Mesenchymal stem cell (in vitro differentiated cells and primary cell): ENCODE measurements at regions not wholly inside any gene's neighbourhood (a gene's known extent, or its start where the extent isn't known, plus 50 kb on each side); places are given as distances from the start of the nearest gene placed in this dataset.

ENCODE experiments used
- DNase-seq: peaks from one replicate; pipeline ENCODE4 v3.0.0-alpha.2; 2013
- H2AFZ ChIP-seq: one replicate; pipeline ENCODE4 v1.6.1; 2013; ENCODE audit warnings: low read depth, mild to moderate bottlenecking, control low read depth, inconsistent platforms, low read length, moderate library complexity
- H2AK5ac ChIP-seq: 2 replicates; pipeline ENCODE4 v1.6.1; 2013; ENCODE audit warnings: low read length, moderate library complexity, mild to moderate bottlenecking, inconsistent platforms; ENCODE audit not compliant: severe bottlenecking
- H2BK120ac ChIP-seq: one replicate; pipeline ENCODE4 v1.6.1; 2013; ENCODE audit warnings: low read depth, mild to moderate bottlenecking, inconsistent platforms, low read length, moderate library complexity
- H2BK12ac ChIP-seq, 2 experiments: one replicate each; pipeline ENCODE4 v1.6.1; 2013; ENCODE audit warnings: inconsistent platforms in 2 of 2, low read length in 2 of 2, mild to moderate bottlenecking in 2 of 2, moderate library complexity in 2 of 2, control low read depth in 1 of 2
- H2BK15ac ChIP-seq: one replicate; pipeline ENCODE4 v1.6.1; 2013; ENCODE audit warnings: mild to moderate bottlenecking, low read depth, inconsistent platforms; ENCODE audit not compliant: poor library complexity, severe bottlenecking
- H2BK5ac ChIP-seq: 2 replicates; pipeline ENCODE4 v1.6.1; 2013; ENCODE audit warnings: low read depth, mild to moderate bottlenecking, low read length, control low read depth, inconsistent platforms; ENCODE audit not compliant: poor library complexity, severe bottlenecking
- H3K14ac ChIP-seq, 2 experiments: one replicate each; pipeline ENCODE4 v1.6.1; 2013; ENCODE audit warnings: inconsistent platforms in 2 of 2, low read length in 2 of 2, control low read depth in 1 of 2, mild to moderate bottlenecking in 1 of 2, moderate library complexity in 1 of 2
- H3K18ac ChIP-seq, 2 experiments: one replicate each; pipeline ENCODE4 v1.6.1; 2013; ENCODE audit warnings: inconsistent platforms in 2 of 2, low read length in 2 of 2, control low read depth in 1 of 2, low read depth in 1 of 2, mild to moderate bottlenecking in 1 of 2
- H3K23ac ChIP-seq, 2 experiments: one replicate each; pipeline ENCODE4 v1.6.1; 2013; ENCODE audit warnings: inconsistent platforms in 2 of 2, low read length in 2 of 2, mild to moderate bottlenecking in 2 of 2, moderate library complexity in 2 of 2, control low read depth in 1 of 2
- H3K27ac ChIP-seq: 2 replicates; pipeline ENCODE4 v1.5.1; 2013; ENCODE audit warnings: mild to moderate bottlenecking, moderate library complexity, low read length, control low read depth, inconsistent platforms; ENCODE audit not compliant: poor library complexity, severe bottlenecking
- H3K27me3 ChIP-seq, 2 experiments: 2 replicates each; pipeline versions ENCODE4 v1.6.1 to v1.7.0; 2013; ENCODE audit warnings: low read length in 2 of 2, mild to moderate bottlenecking in 2 of 2, moderate library complexity in 2 of 2, control low read depth in 1 of 2, inconsistent platforms in 1 of 2; ENCODE audit not compliant: control insufficient read depth in 1 of 2, insufficient read depth in 1 of 2
- H3K36me3 ChIP-seq, 2 experiments: 2 replicates each; pipeline versions ENCODE4 v1.6.1 to v1.7.0; 2013; ENCODE audit warnings: low read length in 2 of 2, control low read depth in 1 of 2, inconsistent platforms in 1 of 2, low read depth in 1 of 2, mild to moderate bottlenecking in 1 of 2; ENCODE audit not compliant: insufficient read depth in 2 of 2, control insufficient read depth in 1 of 2
- H3K4ac ChIP-seq, 2 experiments: one replicate each; pipeline ENCODE4 v1.6.1; 2013; ENCODE audit warnings: inconsistent platforms in 2 of 2, low read length in 2 of 2, mild to moderate bottlenecking in 2 of 2, moderate library complexity in 2 of 2, control low read depth in 1 of 2, low read depth in 1 of 2
- H3K4me1 ChIP-seq: 2 replicates; pipeline ENCODE4 v1.6.1; 2013; ENCODE audit warnings: low read depth, low read length, control low read depth; ENCODE audit not compliant: control insufficient read depth, insufficient read depth
- H3K4me2 ChIP-seq: 2 replicates; pipeline ENCODE4 v1.6.1; 2013; ENCODE audit warnings: low read length, mild to moderate bottlenecking, inconsistent platforms; ENCODE audit not compliant: poor library complexity, severe bottlenecking
- H3K4me3 ChIP-seq, 2 experiments: 2 replicates each; pipeline versions ENCODE4 v1.5.1 to v1.7.0; 2013; ENCODE audit warnings: low read length in 2 of 2, mild to moderate bottlenecking in 2 of 2, control low read depth in 1 of 2, low read depth in 1 of 2; ENCODE audit not compliant: insufficient read depth in 1 of 2
- H3K79me1 ChIP-seq: replicated peaks from 2 replicates; pipeline ENCODE4 v1.6.1; 2013; ENCODE audit warnings: mild to moderate bottlenecking, control low read depth, low read length, inconsistent platforms; ENCODE audit not compliant: poor library complexity, severe bottlenecking
- H3K9ac ChIP-seq: 2 replicates; pipeline ENCODE4 v1.7.0; 2013; ENCODE audit warnings: mild to moderate bottlenecking, low read length, moderate library complexity
- H3K9me3 ChIP-seq: 2 replicates; pipeline ENCODE4 v1.7.0; 2013; ENCODE audit warnings: mild to moderate bottlenecking, low read length; ENCODE audit not compliant: control insufficient read depth
- H4K8ac ChIP-seq: one replicate; pipeline ENCODE4 v1.6.1; 2013; ENCODE audit warnings: inconsistent platforms, mild to moderate bottlenecking, low read length, moderate library complexity
- H4K91ac ChIP-seq: one replicate; pipeline ENCODE4 v1.6.1; 2013; ENCODE audit warnings: mild to moderate bottlenecking, low read length, inconsistent platforms
- WGBS: methylation state at CpG from one replicate; pipeline ENCODE4 v1.1.7; 2013; ENCODE audit warnings: mixed read lengths; 5-methylcytosine and 5-hydroxymethylcytosine counted together

DNA sequence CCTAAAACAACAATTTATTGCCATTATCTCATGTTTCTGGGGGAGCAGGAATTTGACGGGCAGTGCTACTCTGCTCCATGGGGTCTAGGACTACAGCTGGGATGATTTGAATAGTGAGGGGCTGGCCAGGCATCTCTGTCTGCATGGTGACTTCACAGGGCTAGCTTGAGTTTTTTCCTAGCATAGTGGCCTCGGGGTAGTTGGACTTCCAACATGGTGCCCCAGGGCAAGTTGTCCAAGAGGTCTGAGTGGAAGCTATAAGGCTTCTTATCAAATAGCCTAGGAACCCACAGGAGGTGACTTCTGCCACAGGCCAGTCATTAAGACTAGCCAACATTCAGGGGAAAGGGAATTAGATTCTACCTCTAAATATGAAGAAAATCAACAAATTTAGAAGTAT lies 92.0 kb upstream of the WLS start:
- Histone ChIP-seq H2BK15ac (no peak overlapping the region), H2BK120ac (no peak overlapping the region), H2AFZ (no peak overlapping the region), H4K91ac (no peak overlapping the region), H2BK12ac (peak overlapping the region; percentile 77 to 90), H3K14ac (no peak overlapping the region), H3K9me3 (no peaks in the 10 kb centered on the region), H3K27ac (no peak overlapping the region), H4K8ac (no peak overlapping the region), H3K79me1 (no peaks in the 10 kb centered on the region), H3K4me1 (peaks cover 10% of the 10 kb centered on the region), H3K23ac (peak overlapping the region in 1 of 2 experiments; percentile 83), H3K4me3 (no peak overlapping the region), H3K9ac (no peak overlapping the region), H3K36me3 (no peaks in the 10 kb centered on the region), H2AK5ac (peak overlapping the region; percentile 53), H3K18ac (peak overlapping the region; percentile 17 to 81), H2BK5ac (no peak overlapping the region), H3K27me3 (no peaks in the 10 kb centered on the region), H3K4ac (peak overlapping the region; percentile 15 to 71), H3K4me2 (no peak overlapping the region)
- WGBS = 95% methylated on average over 2 of the region's 2 CpGs
- DNase-seq = no peak

DNA sequence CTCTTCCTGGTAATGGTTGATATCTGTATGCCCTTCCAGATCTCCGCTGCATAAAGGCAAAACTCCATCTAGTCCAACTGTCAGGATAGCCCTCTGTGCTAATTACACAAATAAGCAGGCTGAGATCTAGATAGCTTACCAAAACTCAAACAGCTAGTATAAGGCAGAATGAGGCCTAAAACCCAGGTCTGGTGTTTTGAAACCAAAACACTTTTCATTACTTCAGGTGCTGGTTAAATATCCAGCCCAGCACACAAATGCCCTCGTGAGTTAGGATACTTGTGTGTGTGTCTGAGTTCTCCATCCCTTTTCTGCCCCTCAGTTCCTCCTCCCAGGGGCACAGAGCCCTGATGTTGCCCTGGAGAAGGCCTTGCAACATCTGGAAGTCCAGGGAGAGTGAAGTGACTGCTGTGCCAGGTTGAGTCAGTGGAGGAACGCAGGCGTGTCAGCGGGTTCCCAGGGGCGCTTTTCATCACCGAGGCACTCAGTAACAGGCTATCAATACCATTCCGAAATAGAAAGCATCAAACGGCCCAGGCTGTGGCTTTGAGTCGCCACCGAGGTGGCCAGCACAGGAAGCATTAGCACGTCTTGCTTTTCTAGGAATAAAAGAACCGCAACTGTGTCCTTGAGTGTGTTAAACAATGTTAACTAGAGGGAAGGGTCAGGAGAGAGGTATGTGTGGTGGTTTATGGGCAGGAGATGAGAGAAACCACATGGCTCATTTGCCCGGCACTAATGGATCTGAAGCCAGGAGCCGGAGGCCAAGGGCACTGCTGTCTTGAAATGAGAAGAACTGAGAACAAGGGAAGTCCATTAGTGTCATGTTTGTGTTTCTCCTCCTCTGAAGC lies 90.7 kb upstream of the WLS start:
- Histone ChIP-seq H3K23ac (no peak overlapping the region), H2BK15ac (no peak overlapping the region), H2BK120ac (peak overlapping the region; percentile 44), H3K27ac (peak overlapping the region; percentile 51), H3K4me3 (peak overlapping the region in 1 of 2 experiments; percentile 52), H3K4me2 (no peak overlapping the region), H3K9ac (peak overlapping the region; percentile 51), H3K9me3 (no peaks in the 10 kb centered on the region), H3K27me3 (no peaks in the 10 kb centered on the region), H2AK5ac (no peak overlapping the region), H2BK5ac (no peak overlapping the region), H2BK12ac (peak overlapping the region; percentile 20 to 89), H4K91ac (peak overlapping the region; percentile 5), H3K14ac (no peak overlapping the region), H3K36me3 (no peaks in the 10 kb centered on the region), H3K79me1 (no peaks in the 10 kb centered on the region), H2AFZ (no peak overlapping the region), H3K18ac (peak overlapping the region; percentile 71 to 87), H4K8ac (peak overlapping the region; percentile 20), H3K4ac (peak overlapping the region in 1 of 2 experiments; percentile 24), H3K4me1 (peaks cover 10% of the 10 kb centered on the region)
- WGBS = 40% methylated on average over 15 of the region's 15 CpGs
- peak; percentile 84 for DNase-seq

GRCh38 chr1:68322096-68322495 lies 89.8 kb upstream of the WLS start:
- no peak overlapping the region for H3K27ac ChIP-seq
- no peak overlapping the region for H3K4me2 ChIP-seq
- no peak overlapping the region for H2AK5ac ChIP-seq
- no peak overlapping the region for H2BK15ac ChIP-seq
- H3K9me3 ChIP-seq = no peaks in the 10 kb centered on the region
- H2BK12ac ChIP-seq = peak overlapping the region in 1 of 2 experiments; percentile 54
- WGBS = 89% methylated on average over 4 of the region's 4 CpGs
- no peak for DNase-seq
- H4K91ac ChIP-seq = no peak overlapping the region
- H3K4me1 ChIP-seq = peaks cover 10% of the 10 kb centered on the region
- H3K4ac ChIP-seq = no peak overlapping the region
- no peak overlapping the region for H2BK5ac ChIP-seq
- H3K79me1 ChIP-seq = no peaks in the 10 kb centered on the region
- peak overlapping the region; percentile 51 for H3K9ac ChIP-seq
- no peak overlapping the region for H4K8ac ChIP-seq
- no peaks in the 10 kb centered on the region for H3K36me3 ChIP-seq
- no peak overlapping the region for H3K14ac ChIP-seq
- no peaks in the 10 kb centered on the region for H3K27me3 ChIP-seq
- no peak overlapping the region for H2BK120ac ChIP-seq
- no peak overlapping the region for H3K18ac ChIP-seq
- H2AFZ ChIP-seq = no peak overlapping the region
- H3K23ac ChIP-seq = no peak overlapping the region
- H3K4me3 ChIP-seq = peak overlapping the region in 1 of 2 experiments; percentile 52

- Histone ChIP-seq H3K9ac (no peak overlapping the region), H2AK5ac (no peak overlapping the region), H2BK15ac (no peak overlapping the region), H2BK120ac (no peak overlapping the region), H3K9me3 (no peaks in the 10 kb centered on the region), H3K4me3 (no peak overlapping the region), H2BK5ac (peak overlapping the region; percentile 14), H3K4me1 (peaks cover 10% of the 10 kb centered on the region), H3K4ac (no peak overlapping the region), H2BK12ac (no peak overlapping the region), H3K4me2 (no peak overlapping the region), H3K79me1 (no peaks in the 10 kb centered on the region), H4K91ac (no peak overlapping the region), H3K18ac (no peak overlapping the region), H3K14ac (no peak overlapping the region), H3K23ac (no peak overlapping the region), H3K27ac (no peak overlapping the region), H2AFZ (no peak overlapping the region), H3K36me3 (no peaks in the 10 kb centered on the region), H3K27me3 (no peaks in the 10 kb centered on the region), H4K8ac (no peak overlapping the region)
- peak; percentile 67 for DNase-seq
- WGBS = 14% methylated on average over 6 of the region's 6 CpGs
Measured at GRCh38 chr1:68321084-68321685, 88.9 kb upstream of the WLS start.
